GM23248 (cell line): ENCODE measurements at regions not wholly inside any gene's neighbourhood (a gene's known extent, or its start where the extent isn't known, plus 50 kb on each side); places are given as distances from the start of the nearest gene placed in this dataset.

Source experiments
- DNase-seq: peaks from one replicate; pipeline ENCODE4 v3.0.0-alpha.2; 2015
- H2AFZ ChIP-seq: fragments of 200-600 bp; sonication (generic); 2 replicates; pipeline ENCODE4 v1.6.1; 2016; ENCODE audit warnings: antibody characterized with exemption
- H3F3A ChIP-seq: fragments of 200-600 bp; sonication (generic); 2 replicates; pipeline ENCODE4 v1.6.1; 2016; ENCODE audit warnings: mild to moderate bottlenecking, antibody characterized with exemption, mixed run types; ENCODE audit not compliant: insufficient read depth
- H3K27ac ChIP-seq: fragments of 200-600 bp; sonication (generic); 2 replicates; pipeline ENCODE4 v1.5.1; 2016; ENCODE audit warnings: mild to moderate bottlenecking
- H3K27me3 ChIP-seq: fragments of 200-600 bp; sonication (generic); replicated peaks from 2 replicates; pipeline ENCODE4 v1.6.1; 2016; ENCODE audit warnings: mild to moderate bottlenecking; ENCODE audit not compliant: insufficient read depth
- H3K36me3 ChIP-seq: fragments of 200-600 bp; sonication (generic); 2 replicates; pipeline ENCODE4 v1.6.1; 2016; ENCODE audit warnings: low read depth, mild to moderate bottlenecking
- H3K4me1 ChIP-seq: fragments of 200-600 bp; sonication (generic); 2 replicates; pipeline ENCODE4 v1.6.1; 2016; ENCODE audit warnings: mild to moderate bottlenecking; ENCODE audit not compliant: insufficient read depth
- H3K4me2 ChIP-seq: fragments of 200-600 bp; sonication (generic); one replicate; pipeline ENCODE4 v1.6.1; 2016; ENCODE audit warnings: mild to moderate bottlenecking; ENCODE audit not compliant: unreplicated experiment
- H3K4me3 ChIP-seq: fragments of 200-600 bp; sonication (generic); 2 replicates; pipeline ENCODE4 v1.5.1; 2016; ENCODE audit warnings: mild to moderate bottlenecking
- H3K79me2 ChIP-seq: fragments of 200-600 bp; sonication (generic); 2 replicates; pipeline ENCODE4 v1.6.1; 2016; ENCODE audit warnings: mild to moderate bottlenecking; ENCODE audit not compliant: insufficient read depth
- H3K9ac ChIP-seq: fragments of 200-600 bp; sonication (generic); 2 replicates; pipeline ENCODE4 v1.6.1; 2016; ENCODE audit warnings: mild to moderate bottlenecking
- H3K9me2 ChIP-seq: fragments of 200-600 bp; sonication (generic); 2 replicates; pipeline ENCODE4 v1.6.1; 2016; ENCODE audit warnings: mixed run types, mild to moderate bottlenecking, moderate library complexity; ENCODE audit not compliant: insufficient read depth
- H3K9me3 ChIP-seq: fragments of 200-600 bp; sonication (generic); one replicate; pipeline ENCODE4 v1.6.1; 2017; ENCODE audit warnings: low read depth
- H4K20me1 ChIP-seq: fragments of 200-600 bp; sonication (generic); 2 replicates; pipeline ENCODE4 v1.6.0; 2016; ENCODE audit not compliant: insufficient read depth
- EZH2 ChIP-seq: fragments of 200-600 bp; sonication (generic); IDR thresholded peaks from 2 replicates; pipeline ENCODE4 v1.6.1; 2018; ENCODE audit warnings: antibody characterized with exemption, mild to moderate bottlenecking; ENCODE audit not compliant: insufficient read depth, poor library complexity, severe bottlenecking
- EZH2phosphoT487 ChIP-seq: fragments of 200-600 bp; sonication (generic); IDR thresholded peaks from 2 replicates; pipeline ENCODE4 v1.6.1; 2018; ENCODE audit warnings: antibody characterized with exemption, moderate library complexity, mild to moderate bottlenecking, low read depth; ENCODE audit not compliant: insufficient read depth
- WGBS, 2 experiments: methylation state at CpG; one replicate each; pipeline ENCODE4 v1.1.6; 2015 to 2017; ENCODE audit warnings: low lambda C conversion rate in 2 of 2, low coverage in 1 of 2; ENCODE audit errors: missing lambda C conversion rate in 2 of 2; 5-methylcytosine and 5-hydroxymethylcytosine counted together
- in situ Hi-C: fragments of 300-500 bp; cut with MboI; formaldehyde crosslinking; loops from 2 replicates; pipeline ENCODE4 v1.15.0; 2020

GRCh38 chr5:2238732-2239131 lies 356.0 kb upstream of the IRX4 start:
- in situ Hi-C loops = no loop called here
- Histone ChIP-seq H3K4me2 (no peak overlapping the region), H4K20me1 (no peaks in the 10 kb centered on the region), H3K27me3 (no peaks in the 10 kb centered on the region), H3K4me3 (no peak overlapping the region), H3K9ac (no peak overlapping the region), H3K79me2 (no peaks in the 10 kb centered on the region), H3K27ac (no peak overlapping the region), H3K9me2 (no peaks in the 10 kb centered on the region), H3K36me3 (no peaks in the 10 kb centered on the region), H3K4me1 (no peaks in the 10 kb centered on the region), H3K9me3 (no peaks in the 10 kb centered on the region), H3F3A (no peaks in the 10 kb centered on the region), H2AFZ (no peak overlapping the region)
- 61 to 73% methylated on average over 6 of the region's 6 CpGs for WGBS, 2 experiments
- TF ChIP-seq EZH2 (no peak), EZH2phosphoT487 (no peak)
- no peak for DNase-seq

- Histone ChIP-seq H3K79me2 (no peaks in the 10 kb centered on the region), H4K20me1 (no peaks in the 10 kb centered on the region), H3K9ac (no peak overlapping the region), H3K4me1 (no peaks in the 10 kb centered on the region), H3K4me3 (no peak overlapping the region), H3K9me2 (no peaks in the 10 kb centered on the region), H3K4me2 (no peak overlapping the region), H2AFZ (no peak overlapping the region), H3K27me3 (no peaks in the 10 kb centered on the region), H3K36me3 (no peaks in the 10 kb centered on the region), H3K27ac (no peak overlapping the region), H3F3A (no peaks in the 10 kb centered on the region), H3K9me3 (no peaks in the 10 kb centered on the region)
- in situ Hi-C loops = no loop called here
- DNase-seq = no peak
- TF ChIP-seq EZH2phosphoT487 (no peak), EZH2 (no peak)
- WGBS, 2 experiments = 20 to 24% methylated on average over 3 of the region's 3 CpGs
Measured at GRCh38 chr5:2227433-2227832, 344.7 kb upstream of the IRX4 start.

GRCh38 chr5:2224689-2225088 lies 342.0 kb upstream of the IRX4 start:
- H3K4me2 ChIP-seq = no peak overlapping the region
- no peaks in the 10 kb centered on the region for H3K9me2 ChIP-seq
- WGBS, 2 experiments = 61 to 64% methylated on average over 13 of the region's 13 CpGs
- H3F3A ChIP-seq = no peaks in the 10 kb centered on the region
- H2AFZ ChIP-seq = no peak overlapping the region
- in situ Hi-C loops = no loop called here
- H3K36me3 ChIP-seq = no peaks in the 10 kb centered on the region
- no peak overlapping the region for H3K9ac ChIP-seq
- no peaks in the 10 kb centered on the region for H3K27me3 ChIP-seq
- no peak for TF ChIP-seq EZH2phosphoT487
- TF ChIP-seq EZH2 = no peak
- H3K79me2 ChIP-seq = no peaks in the 10 kb centered on the region
- no peak overlapping the region for H3K27ac ChIP-seq
- DNase-seq = no peak
- H3K4me3 ChIP-seq = no peak overlapping the region
- no peaks in the 10 kb centered on the region for H4K20me1 ChIP-seq
- H3K9me3 ChIP-seq = no peaks in the 10 kb centered on the region
- no peaks in the 10 kb centered on the region for H3K4me1 ChIP-seq

GRCh38 chr5:2223303-2223702 lies 340.6 kb upstream of the IRX4 start:
- no peak overlapping the region for H3K4me2 ChIP-seq
- H3K4me3 ChIP-seq = no peak overlapping the region
- no peaks in the 10 kb centered on the region for H3K9me3 ChIP-seq
- H3K36me3 ChIP-seq = no peaks in the 10 kb centered on the region
- no peak overlapping the region for H2AFZ ChIP-seq
- H3K27me3 ChIP-seq = no peaks in the 10 kb centered on the region
- TF ChIP-seq EZH2phosphoT487 = no peak
- no peak for TF ChIP-seq EZH2
- H3K4me1 ChIP-seq = no peaks in the 10 kb centered on the region
- H3K27ac ChIP-seq = no peak overlapping the region
- no peaks in the 10 kb centered on the region for H3K79me2 ChIP-seq
- in situ Hi-C loops = no loop called here
- 10% methylated on average over 15 of the region's 15 CpGs for WGBS, 2 experiments
- H3K9me2 ChIP-seq = no peaks in the 10 kb centered on the region
- H3K9ac ChIP-seq = no peak overlapping the region
- DNase-seq = peak; percentile 14
- no peaks in the 10 kb centered on the region for H4K20me1 ChIP-seq
- no peaks in the 10 kb centered on the region for H3F3A ChIP-seq
